Lung (tissue), 11 donors: ENCODE measurements at regions not wholly inside any gene's neighbourhood (a gene's known extent, or its start where the extent isn't known, plus 50 kb on each side); places are given as distances from the start of the nearest gene placed in this dataset.

ENCODE experiments used
- ATAC-seq: fragments of 200-7000 bp; cut with Tn5 transposase; one replicate; pipeline ENCODE4 v1.9.1; 2020; ENCODE audit warnings: moderate number of reproducible peaks; ENCODE audit not compliant: insufficient read depth, low FRiP score
- DNase-seq, 3 donors: peaks; one replicate each; pipeline ENCODE4 v3.0.0-alpha.2; 2013 to 2017
- H3K27ac ChIP-seq, 2 donors: one replicate each; pipeline ENCODE4 v1.5.1; 2013; ENCODE audit warnings: mild to moderate bottlenecking in 2 of 2, moderate library complexity in 2 of 2, control low read depth in 1 of 2, inconsistent platforms in 1 of 2, low read depth in 1 of 2, low read length in 1 of 2
- H3K27me3 ChIP-seq, 3 donors: one replicate each; pipeline ENCODE4 v1.5.1; 2013; ENCODE audit warnings: low read length in 2 of 3; ENCODE audit not compliant: control insufficient read depth in 3 of 3, insufficient read depth in 3 of 3
- H3K36me3 ChIP-seq, 4 donors: one replicate each; pipeline ENCODE4 v1.5.1; 2013; ENCODE audit warnings: low read length in 4 of 4, mild to moderate bottlenecking in 1 of 4, moderate library complexity in 1 of 4; ENCODE audit not compliant: control insufficient read depth in 4 of 4, insufficient read depth in 4 of 4
- H3K4me1 ChIP-seq, 5 donors: one replicate each; pipeline ENCODE4 v1.5.1; 2013; ENCODE audit warnings: low read length in 5 of 5, mild to moderate bottlenecking in 2 of 5, moderate library complexity in 1 of 5; ENCODE audit not compliant: control insufficient read depth in 5 of 5, insufficient read depth in 5 of 5
- H3K4me3 ChIP-seq: one replicate; pipeline ENCODE4 v1.5.1; 2013; ENCODE audit warnings: mild to moderate bottlenecking, control low read depth, moderate library complexity
- H3K9ac ChIP-seq, 2 donors: one replicate each; pipeline ENCODE4 v1.5.1; 2013; ENCODE audit warnings: low read length in 2 of 2, control low read depth in 1 of 2; ENCODE audit not compliant: insufficient read depth in 1 of 2
- H3K9me3 ChIP-seq, 4 donors: one replicate each; pipeline ENCODE4 v1.5.1; 2013; ENCODE audit warnings: low read length in 3 of 4, mild to moderate bottlenecking in 1 of 4, moderate library complexity in 1 of 4; ENCODE audit not compliant: control insufficient read depth in 4 of 4, insufficient read depth in 3 of 4
- WGBS, 2 donors: extraction: QIAGEN DNeasy Blood & Tissue Kit; methylation state at CpG; one replicate each; pipeline ENCODE4 v1.1.7; 2013; 5-methylcytosine and 5-hydroxymethylcytosine counted together
- TF ChIP-seq, protein P1 (sequence below): IDR thresholded peaks from 2 replicates; pipeline ENCODE4 v1.5.1; 2012; ENCODE audit warnings: mild to moderate bottlenecking; ENCODE audit errors: control extremely low read depth, extremely low read depth
- donor health status: control.
- donor health status: control.
- donor health status: Bipolar disorder and iron deficiency.
- donor health status: healthy.
- donor health status: DM: yes; HTN: yes; CAD: no.

GRCh38 chr4:96102541-96103026, 262.7 kb downstream of the PDHA2 start:
- WGBS, 2 donors, result 74 to 84% methylated on average over 3 of the region's 3 CpGs
- peak in 1 of 3 donors; percentile 3 for DNase-seq
- ATAC-seq, result peak; percentile 28
- Histone ChIP-seq H3K9me3 (no peaks in the 10 kb centered on the region), H3K4me1 (no peaks in the 10 kb centered on the region), H3K4me3 (no peak overlapping the region), H3K27me3 (no peaks in the 10 kb centered on the region), H3K36me3 (no peaks in the 10 kb centered on the region), H3K9ac (no peak overlapping the region), H3K27ac (no peak overlapping the region)
- TF ChIP-seq, protein P1, sequence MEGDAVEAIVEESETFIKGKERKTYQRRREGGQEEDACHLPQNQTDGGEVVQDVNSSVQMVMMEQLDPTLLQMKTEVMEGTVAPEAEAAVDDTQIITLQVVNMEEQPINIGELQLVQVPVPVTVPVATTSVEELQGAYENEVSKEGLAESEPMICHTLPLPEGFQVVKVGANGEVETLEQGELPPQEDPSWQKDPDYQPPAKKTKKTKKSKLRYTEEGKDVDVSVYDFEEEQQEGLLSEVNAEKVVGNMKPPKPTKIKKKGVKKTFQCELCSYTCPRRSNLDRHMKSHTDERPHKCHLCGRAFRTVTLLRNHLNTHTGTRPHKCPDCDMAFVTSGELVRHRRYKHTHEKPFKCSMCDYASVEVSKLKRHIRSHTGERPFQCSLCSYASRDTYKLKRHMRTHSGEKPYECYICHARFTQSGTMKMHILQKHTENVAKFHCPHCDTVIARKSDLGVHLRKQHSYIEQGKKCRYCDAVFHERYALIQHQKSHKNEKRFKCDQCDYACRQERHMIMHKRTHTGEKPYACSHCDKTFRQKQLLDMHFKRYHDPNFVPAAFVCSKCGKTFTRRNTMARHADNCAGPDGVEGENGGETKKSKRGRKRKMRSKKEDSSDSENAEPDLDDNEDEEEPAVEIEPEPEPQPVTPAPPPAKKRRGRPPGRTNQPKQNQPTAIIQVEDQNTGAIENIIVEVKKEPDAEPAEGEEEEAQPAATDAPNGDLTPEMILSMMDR, result no peak

- DNase-seq (peak in 2 of 3 donors; percentile 17 to 41), ATAC-seq (no peak)
- Histone ChIP-seq H3K9me3 (no peaks in the 10 kb centered on the region), H3K4me1 (no peaks in the 10 kb centered on the region), H3K4me3 (no peak overlapping the region), H3K9ac (no peak overlapping the region), H3K27me3 (no peaks in the 10 kb centered on the region), H3K27ac (no peak overlapping the region), H3K36me3 (no peaks in the 10 kb centered on the region)
- WGBS, 2 donors, result 40 to 52% methylated on average over 5 of the region's 5 CpGs
- TF ChIP-seq, protein P1, result no peak
These were observed 263.2 kb downstream of the PDHA2 start for GRCh38 chr4:96103086-96103485.

GRCh38 chr4:96108146-96108545, 268.3 kb downstream of the PDHA2 start:
- WGBS, 2 donors, result 54 to 77% methylated on average over 1 of the region's 1 CpG
- Histone ChIP-seq H3K4me3 (no peak overlapping the region), H3K9me3 (peaks cover 0 to 3% (median 0%) of the 10 kb centered on the region in 4 donors), H3K36me3 (no peaks in the 10 kb centered on the region), H3K27ac (no peak overlapping the region), H3K9ac (no peak overlapping the region), H3K4me1 (no peaks in the 10 kb centered on the region), H3K27me3 (no peaks in the 10 kb centered on the region)
- ATAC-seq (no peak), DNase-seq (peak in 1 of 3 donors; percentile 32)
- TF ChIP-seq, protein P1, result no peak

- Histone ChIP-seq H3K4me3 (no peak overlapping the region), H3K27ac (no peak overlapping the region), H3K36me3 (no peaks in the 10 kb centered on the region), H3K9ac (no peak overlapping the region), H3K9me3 (peaks cover 0 to 3% (median 1%) of the 10 kb centered on the region in 4 donors), H3K27me3 (no peaks in the 10 kb centered on the region), H3K4me1 (no peaks in the 10 kb centered on the region)
- no peak for ATAC-seq
- TF ChIP-seq, protein P1, result no peak
- peak in 1 of 3 donors; percentile 2 for DNase-seq
These were observed 272.7 kb downstream of the PDHA2 start for GRCh38 chr4:96112631-96113030.
